MCF 10A (cell line): ENCODE measurements at regions not wholly inside any gene's neighbourhood (a gene's known extent, or its start where the extent isn't known, plus 50 kb on each side); places are given as distances from the start of the nearest gene placed in this dataset.

Source experiments
- BruUV-seq: library from RNA; stranded (reverse); fragments of 400-500 nt; replicated peaks from 2 replicates; lab custom pipeline; 2021; lab: Mats Ljungman, UMichigan
- CTCF ChIA-PET: fragments of 300-600 bp; sonication (Branson Sonifier 250); formaldehyde crosslinking; extraction: SDS; loops from one replicate; lab custom pipeline; 2021; ENCODE audit warnings: antibody characterized with exemption, inconsistent platforms; lab: Yijun Ruan, JAX
- POLR2A ChIA-PET: fragments of 300-600, 350-650 bp; sonication (Branson Sonifier 250); formaldehyde crosslinking; extraction: SDS; loops from one replicate; lab custom pipeline; 2020; ENCODE audit warnings: antibody characterized with exemption, inconsistent platforms; lab: Yijun Ruan, JAX
- DNase-seq: peaks from one replicate; pipeline ENCODE4 v3.0.0-alpha.2; 2018; ENCODE audit not compliant: unreplicated experiment
- H3K27ac Mint-ChIP-seq: one replicate; pipeline ENCODE4 v1.8.0; 2022; ENCODE audit warnings: mild to moderate bottlenecking, low read depth, mixed read lengths; ENCODE audit not compliant: unreplicated experiment
- H3K27me3 Mint-ChIP-seq: one replicate; pipeline ENCODE4 v1.8.0; 2022; ENCODE audit warnings: mixed read lengths; ENCODE audit not compliant: insufficient read depth, unreplicated experiment
- H3K36me3 Mint-ChIP-seq: one replicate; pipeline ENCODE4 v1.8.0; 2022; ENCODE audit warnings: mild to moderate bottlenecking, moderate library complexity, mixed read lengths; ENCODE audit not compliant: insufficient read depth, unreplicated experiment
- H3K4me1 Mint-ChIP-seq: one replicate; pipeline ENCODE4 v1.8.0; 2022; ENCODE audit warnings: mixed read lengths; ENCODE audit not compliant: insufficient read depth, unreplicated experiment
- H3K4me3 Mint-ChIP-seq: one replicate; pipeline ENCODE4 v1.8.0; 2022; ENCODE audit warnings: mild to moderate bottlenecking, moderate library complexity, mixed read lengths; ENCODE audit not compliant: unreplicated experiment
- H3K9me3 Mint-ChIP-seq: one replicate; pipeline ENCODE4 v1.8.0; 2022; ENCODE audit warnings: mixed read lengths; ENCODE audit not compliant: unreplicated experiment
- CTCF ChIP-seq: fragments of 200-600 bp; IDR thresholded peaks from one replicate; pipeline ENCODE4 v1.8.0; 2022; ENCODE audit warnings: antibody characterized with exemption, mild to moderate bottlenecking; ENCODE audit not compliant: unreplicated experiment
- intact Hi-C: fragments of 100-400 bp; cut with micrococcal nuclease; formaldehyde crosslinking; loops from 2 replicates; pipeline ENCODE4 v1.14.1; 2022

DNA sequence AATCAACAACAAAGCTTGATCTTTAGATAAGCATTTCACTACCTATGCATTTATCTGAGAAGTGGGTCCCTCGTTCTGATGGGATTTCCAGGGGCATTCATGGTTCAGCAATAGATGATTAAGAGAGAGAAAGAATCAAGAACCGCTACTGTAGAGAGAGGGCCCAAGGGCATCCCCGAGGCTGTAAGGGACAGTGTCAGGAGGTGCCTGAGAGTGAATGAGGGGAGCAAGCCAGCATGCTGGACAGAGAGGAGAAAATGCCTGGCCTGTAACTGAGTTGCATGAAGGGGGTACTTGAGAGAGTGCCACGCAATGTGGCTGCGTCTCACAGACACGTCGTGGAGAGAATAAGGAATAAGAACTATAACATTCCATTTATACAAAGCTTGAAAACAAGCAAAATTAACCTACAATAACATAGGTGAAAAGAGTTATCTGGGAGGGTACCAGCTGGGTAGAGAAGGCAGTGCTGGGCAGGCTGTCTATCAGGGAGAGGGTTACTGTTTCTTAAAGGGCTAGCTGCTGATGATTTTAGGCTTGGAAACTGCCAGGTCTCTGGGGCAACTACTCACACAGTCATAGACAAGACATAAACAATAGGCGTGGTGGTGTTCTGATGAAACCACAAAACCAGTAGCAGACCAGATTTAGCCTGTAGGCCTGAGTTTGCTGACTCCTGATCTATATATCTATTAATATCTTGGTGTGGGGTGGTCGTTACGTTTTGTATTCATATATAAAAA is 374.6 kb upstream of the CFAP20DC start:
- CTCF ChIA-PET: interaction anchor here (1.1 to 1.8 kb wide), 3 partner anchors 151 to 1118 kb away, joined by 3 to 4 read pairs (median 4); no protein-coding TSS in a partner anchor
- POLR2A ChIA-PET: interaction anchor here (0.8 to 2.4 kb wide), 6 partner anchors 12 to 142 kb away, joined by 4 to 13 read pairs (median 5); no protein-coding TSS in a partner anchor
- Mint-ChIP-seq H3K36me3 (no peaks in the 10 kb centered on the region), H3K9me3 (no peaks in the 10 kb centered on the region), H3K27me3 (no peaks in the 10 kb centered on the region), H3K27ac (peak overlapping the region; percentile 95), H3K4me1 (peaks cover 47% of the 10 kb centered on the region), H3K4me3 (no peak overlapping the region)
- no peak for TF ChIP-seq CTCF
- intact Hi-C loops: loop anchor here (2.0 to 10.0 kb wide), 4 partner anchors 78 to 427 kb away; no protein-coding TSS in a partner anchor
- BruUV-seq: no TSS peak
- DNase-seq: peak; percentile 89

DNA sequence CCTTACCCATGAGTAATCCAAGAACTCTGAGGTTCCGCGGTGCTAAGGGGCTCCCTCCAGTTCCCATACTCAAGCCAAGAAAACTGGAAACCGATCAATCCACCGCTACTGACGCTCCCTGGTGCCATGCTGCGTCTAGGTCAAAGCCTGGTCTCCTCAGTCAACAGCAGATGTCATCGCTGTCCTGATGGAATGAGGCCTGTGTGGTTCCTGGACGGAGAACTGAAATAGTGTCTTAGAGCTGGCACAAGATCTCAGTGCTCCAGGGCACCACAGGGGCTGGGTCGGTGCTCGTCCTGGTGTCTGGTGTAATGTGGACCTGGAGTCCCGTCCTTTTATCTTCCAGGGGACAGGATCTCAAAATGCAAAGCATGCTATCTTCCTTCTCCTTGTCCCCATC is 373.9 kb upstream of the CFAP20DC start:
- H3K4me3 Mint-ChIP-seq: no peak overlapping the region
- intact Hi-C loops: loop anchor here (2.0 to 10.0 kb wide), 3 partner anchors 79 to 209 kb away; no protein-coding TSS in a partner anchor
- H3K27me3 Mint-ChIP-seq: no peaks in the 10 kb centered on the region
- peak overlapping the region; percentile 95 for H3K27ac Mint-ChIP-seq
- no TSS peak for BruUV-seq
- peaks cover 44% of the 10 kb centered on the region for H3K4me1 Mint-ChIP-seq
- no peaks in the 10 kb centered on the region for H3K36me3 Mint-ChIP-seq
- no peak for TF ChIP-seq CTCF
- no peak for DNase-seq
- H3K9me3 Mint-ChIP-seq: no peaks in the 10 kb centered on the region
- CTCF ChIA-PET: interaction anchor here (1.3 kb wide), 1 partner anchor 152 kb away, joined by 3 read pairs; no protein-coding TSS in a partner anchor
- POLR2A ChIA-PET: interaction anchor here (2.0 kb wide), 1 partner anchor 12 kb away, joined by 5 read pairs; no protein-coding TSS in a partner anchor

DNA sequence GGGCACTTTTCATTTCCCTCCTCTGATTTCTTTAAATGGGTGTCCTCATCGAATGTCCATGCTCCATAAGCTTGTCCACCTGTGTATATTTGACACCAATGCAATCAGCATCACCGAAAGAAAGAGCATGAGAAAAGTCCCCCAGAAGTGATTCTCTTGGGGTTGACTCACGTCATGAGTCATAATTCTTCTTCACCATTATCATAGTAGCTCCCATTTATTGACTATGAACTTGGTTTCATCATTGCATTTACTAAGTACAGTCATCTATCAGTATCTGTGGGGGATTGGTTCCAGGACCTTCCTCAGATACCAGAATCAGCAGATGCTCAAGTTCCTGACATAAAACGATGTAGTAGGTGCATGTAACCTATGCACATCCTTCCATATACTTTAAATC is 372.5 kb upstream of the CFAP20DC start:
- no peak for TF ChIP-seq CTCF
- H3K4me3 Mint-ChIP-seq: no peak overlapping the region
- H3K36me3 Mint-ChIP-seq: no peaks in the 10 kb centered on the region
- intact Hi-C loops: loop anchor here (5.0 to 10.0 kb wide), 2 partner anchors 135 to 208 kb away; no protein-coding TSS in a partner anchor
- H3K9me3 Mint-ChIP-seq: no peaks in the 10 kb centered on the region
- no TSS peak for BruUV-seq
- no peaks in the 10 kb centered on the region for H3K27me3 Mint-ChIP-seq
- ChIA-PET CTCF (interaction anchor here (0.6 kb wide), 2 partner anchors 132 to 549 kb away, joined by 3 to 4 read pairs; no protein-coding TSS in a partner anchor), POLR2A (no interaction called here)
- peak; percentile 63 for DNase-seq
- peaks cover 35% of the 10 kb centered on the region for H3K4me1 Mint-ChIP-seq
- H3K27ac Mint-ChIP-seq: no peak overlapping the region

DNA sequence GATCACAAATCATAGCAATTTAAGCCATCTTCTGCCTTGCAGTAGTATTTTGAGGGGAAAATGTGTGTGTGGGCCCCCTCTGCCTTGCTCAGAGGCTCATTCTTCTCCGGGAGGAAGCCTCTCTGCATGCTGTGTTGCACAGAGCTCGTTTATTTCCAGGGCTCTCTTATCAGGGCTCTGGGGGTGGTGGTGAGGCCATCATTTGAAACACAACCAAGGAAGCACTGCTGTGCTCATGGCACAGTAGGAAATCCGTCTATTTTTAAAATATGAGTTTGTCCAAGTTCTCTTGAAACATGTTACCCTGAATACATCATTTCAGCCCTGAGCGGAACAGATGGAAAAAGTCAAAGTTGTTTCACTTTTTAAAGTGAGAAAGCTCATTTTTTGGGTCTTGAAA is 369.0 kb upstream of the CFAP20DC start:
- Mint-ChIP-seq H3K27me3 (no peaks in the 10 kb centered on the region), H3K36me3 (no peaks in the 10 kb centered on the region), H3K27ac (no peak overlapping the region), H3K4me3 (no peak overlapping the region), H3K4me1 (peaks cover 7% of the 10 kb centered on the region), H3K9me3 (no peaks in the 10 kb centered on the region)
- intact Hi-C loops: no loop called here
- POLR2A ChIA-PET: interaction anchor here (0.7 to 1.6 kb wide), 2 partner anchors 38 to 1960 kb away, joined by 3 to 5 read pairs; no protein-coding TSS in a partner anchor
- no peak for TF ChIP-seq CTCF
- CTCF ChIA-PET: interaction anchor here (0.6 kb wide), 1 partner anchor 218 kb away, joined by 3 read pairs; no protein-coding TSS in a partner anchor
- DNase-seq: no peak
- BruUV-seq: no TSS peak
